Activated CD4-positive, alpha-beta T cell treated with anti-CD3 and anti-CD28 coated beads, Interleukin-2, amount 10 ng/mL, durations not matched to agents 7 days and 5 days (primary cell): ENCODE measurements at regions not wholly inside any gene's neighbourhood (a gene's known extent, or its start where the extent isn't known, plus 50 kb on each side); places are given as distances from the start of the nearest gene placed in this dataset.
"Not testable (repeated sequence)": the region's sequence is repeated elsewhere in the genome, so short reads cannot be mapped to it uniquely, and the experiment has no call there.

Experiments used
- CTCF ChIA-PET: fragments of 350-600 bp; sonication (Branson Sonifier 250); formaldehyde crosslinking; loops from one replicate; lab custom pipeline; 2021; ENCODE audit warnings: antibody characterized with exemption; lab: Charles Lee
- POLR2A ChIA-PET: fragments of 350-600 bp; sonication (Branson Sonifier 250); formaldehyde crosslinking; loops from one replicate; lab custom pipeline; 2021; ENCODE audit warnings: antibody characterized with exemption; lab: Charles Lee
- DNase-seq: peaks from one replicate; pipeline ENCODE4 v3.0.0-alpha.2; 2020
- H3K27ac Mint-ChIP-seq: one replicate; pipeline ENCODE4 v1.8.0; 2021; ENCODE audit warnings: mild to moderate bottlenecking, moderate library complexity, mixed read lengths
- H3K27me3 Mint-ChIP-seq: one replicate; pipeline ENCODE4 v1.8.0; 2021; ENCODE audit warnings: mixed read lengths
- H3K36me3 Mint-ChIP-seq: one replicate; pipeline ENCODE4 v1.8.0; 2021; ENCODE audit warnings: low read depth, mixed read lengths
- H3K4me1 Mint-ChIP-seq: one replicate; pipeline ENCODE4 v1.8.0; 2021; ENCODE audit warnings: mixed read lengths
- H3K4me3 Mint-ChIP-seq: one replicate; pipeline ENCODE4 v1.8.0; 2021; ENCODE audit warnings: mild to moderate bottlenecking, moderate library complexity, mixed read lengths
- H3K9me3 Mint-ChIP-seq: one replicate; pipeline ENCODE4 v1.8.0; 2021; ENCODE audit warnings: mixed read lengths

DNA sequence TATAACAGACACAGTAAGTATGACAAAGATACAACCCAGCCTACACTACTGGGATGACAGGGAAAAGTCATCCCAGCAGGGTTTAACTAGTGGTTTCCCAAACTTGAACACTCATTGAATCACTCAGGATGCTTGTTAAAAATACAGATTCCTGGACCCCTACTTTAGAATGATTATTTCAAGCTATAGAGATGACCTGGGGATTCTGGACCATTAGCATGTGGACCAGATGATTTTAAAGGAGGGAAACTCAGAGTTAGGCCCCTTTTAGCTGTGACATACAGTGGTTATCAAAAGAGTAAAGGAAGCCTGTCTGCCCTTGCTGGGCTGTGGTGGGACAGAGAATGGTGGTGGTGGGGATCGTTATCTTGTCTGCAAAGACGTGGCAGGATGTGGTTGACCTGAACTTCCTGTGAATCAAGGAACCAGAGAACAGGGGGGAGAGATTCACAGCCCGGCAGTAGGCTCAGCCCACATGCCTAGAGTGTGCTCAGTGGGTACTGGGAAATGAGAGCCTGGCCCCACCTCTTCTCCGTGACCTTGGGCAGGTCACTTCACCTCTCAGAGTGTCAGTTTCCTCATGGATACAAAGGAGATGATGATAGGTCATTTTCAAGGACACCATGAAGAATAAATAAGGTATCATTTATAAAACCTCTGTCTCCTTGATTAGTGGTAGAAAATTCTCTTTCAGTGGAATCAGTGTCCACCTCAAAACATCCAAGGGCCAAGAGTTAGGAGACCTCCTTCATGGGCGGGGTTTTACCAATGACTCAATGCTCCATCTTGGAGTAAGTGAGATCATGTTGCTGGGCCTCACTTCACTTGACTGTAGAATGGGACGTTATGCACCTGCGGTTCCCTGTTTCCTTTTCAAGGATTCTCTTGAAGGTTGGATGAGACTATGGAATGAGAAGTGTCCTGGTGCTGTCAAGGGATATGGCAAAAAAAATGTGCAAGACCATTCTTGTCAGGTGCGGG, 306.5 kb downstream of the RPLP1 start:
- Mint-ChIP-seq H3K9me3 (peaks cover 23% of the 10 kb centered on the region), H3K4me1 (peaks cover 94% of the 10 kb centered on the region), H3K4me3 (peak overlapping the region; percentile 36), H3K27ac (peak overlapping the region; percentile 82), H3K27me3 (peaks cover 10% of the 10 kb centered on the region), H3K36me3 (peaks cover 28% of the 10 kb centered on the region)
- peak; percentile 96 for DNase-seq
- CTCF ChIA-PET: interaction anchor here (2.2 to 2.5 kb wide), 2 partner anchors 14 to 39 kb away, joined by 5 to 12 read pairs; no protein-coding TSS in a partner anchor
- POLR2A ChIA-PET: no interaction called here

- Mint-ChIP-seq H3K27me3 (peaks cover 6% of the 10 kb centered on the region), H3K36me3 (peaks cover 21% of the 10 kb centered on the region), H3K4me1 (peaks cover 82% of the 10 kb centered on the region), H3K27ac (peak overlapping the region; percentile 73), H3K9me3 (peaks cover 18% of the 10 kb centered on the region), H3K4me3 (peak overlapping the region; percentile 33)
- POLR2A ChIA-PET: no interaction called here
- CTCF ChIA-PET: interaction anchor here (1.0 kb wide), 3 partner anchors 8 to 43 kb away, joined by 3 to 4 read pairs (median 3); no protein-coding TSS in a partner anchor
- peak; percentile 39 for DNase-seq
Measured at GRCh38 chr15:69760258-69760845, 307.7 kb downstream of the RPLP1 start.

- CTCF ChIA-PET: interaction anchor here (1.0 kb wide), 2 partner anchors 9 to 43 kb away, joined by 3 to 4 read pairs; no protein-coding TSS in a partner anchor
- Mint-ChIP-seq H3K4me1 (peaks cover 79% of the 10 kb centered on the region), H3K4me3 (peak overlapping the region; percentile 33), H3K27ac (peak overlapping the region; percentile 73), H3K9me3 (peaks cover 18% of the 10 kb centered on the region), H3K27me3 (peaks cover 6% of the 10 kb centered on the region), H3K36me3 (peaks cover 19% of the 10 kb centered on the region)
- peak; percentile 90 for DNase-seq
- POLR2A ChIA-PET: interaction anchor here (0.9 kb wide), 1 partner anchor 18 kb away, joined by 8 read pairs; no protein-coding TSS in a partner anchor
Measured at GRCh38 chr15:69760890-69761568, 308.4 kb downstream of the RPLP1 start.

DNA sequence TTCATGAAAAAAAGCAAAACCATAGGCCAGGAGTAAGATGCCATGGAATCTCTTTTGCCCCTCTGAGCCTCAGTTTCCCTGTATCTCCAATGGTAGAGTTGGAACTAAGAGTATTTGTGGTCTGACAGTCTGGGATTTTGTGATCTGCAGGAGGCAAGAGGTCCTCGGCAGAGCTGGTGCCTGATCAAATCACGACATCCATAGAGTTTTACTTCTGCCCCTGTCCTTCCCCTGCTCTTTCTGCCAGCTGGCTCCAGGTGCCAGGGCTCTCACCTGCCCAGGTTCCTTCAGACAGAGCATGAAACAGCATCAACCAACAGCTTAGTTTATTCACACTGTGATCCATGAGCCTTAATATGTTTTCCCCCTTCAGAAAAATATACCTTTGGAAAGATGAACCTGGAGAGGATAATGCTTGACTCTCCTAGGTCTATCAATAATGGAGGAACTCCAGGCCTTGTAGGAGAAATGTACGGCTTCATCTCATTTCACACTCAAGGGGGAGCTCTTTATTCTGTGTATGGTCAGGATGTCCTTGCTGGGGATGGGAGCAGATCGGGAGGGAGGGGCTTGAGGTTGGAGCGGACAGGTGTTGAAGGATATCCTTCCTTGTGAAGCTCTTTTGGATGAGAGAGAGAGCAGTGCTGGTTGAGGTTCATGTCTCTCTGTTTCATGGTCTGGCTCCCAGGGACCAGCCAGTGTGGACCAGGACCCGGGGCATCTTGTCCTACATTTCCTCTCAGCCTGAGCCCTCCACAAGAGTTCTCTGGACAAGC, 309.9 kb downstream of the RPLP1 start:
- Mint-ChIP-seq H3K4me3 (no peak overlapping the region), H3K9me3 (peaks cover 20% of the 10 kb centered on the region), H3K36me3 (peaks cover 27% of the 10 kb centered on the region), H3K4me1 (peaks cover 71% of the 10 kb centered on the region), H3K27me3 (peaks cover 12% of the 10 kb centered on the region), H3K27ac (peak overlapping the region; percentile 42)
- POLR2A ChIA-PET: no interaction called here
- no peak for DNase-seq
- CTCF ChIA-PET: interaction anchor here (1.3 to 1.4 kb wide), 3 partner anchors 24 to 772 kb away, joined by 3 to 4 read pairs (median 4); no protein-coding TSS in a partner anchor

DNA sequence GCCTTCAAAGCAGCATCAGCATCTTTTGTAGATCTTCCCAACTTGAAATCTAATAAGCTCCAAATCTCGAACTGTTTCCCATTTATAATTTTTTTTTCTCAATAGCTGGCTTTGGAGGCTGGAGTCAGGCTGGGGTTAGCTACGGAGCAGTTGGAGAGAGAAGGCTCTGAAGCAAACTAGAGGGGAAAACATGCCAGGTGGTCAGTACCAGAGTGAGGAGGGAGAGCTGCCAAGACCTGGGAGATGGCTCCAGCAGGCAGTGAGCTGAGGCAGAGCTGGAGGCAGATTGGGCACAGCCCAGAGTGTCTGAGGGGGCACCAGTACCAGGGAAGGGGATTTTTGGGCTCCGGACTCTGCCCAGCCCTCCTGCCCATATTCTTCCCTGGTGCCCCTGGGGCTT, 311.2 kb downstream of the RPLP1 start:
- ChIA-PET CTCF (interaction anchor here (1.4 kb wide), 1 partner anchor 770 kb away, joined by 4 read pairs; no protein-coding TSS in a partner anchor), POLR2A (no interaction called here)
- H3K27ac Mint-ChIP-seq: no peak overlapping the region
- H3K36me3 Mint-ChIP-seq: peaks cover 27% of the 10 kb centered on the region
- DNase-seq: no peak
- peaks cover 12% of the 10 kb centered on the region for H3K27me3 Mint-ChIP-seq
- no peak overlapping the region for H3K4me3 Mint-ChIP-seq
- H3K4me1 Mint-ChIP-seq: peaks cover 60% of the 10 kb centered on the region
- peaks cover 20% of the 10 kb centered on the region for H3K9me3 Mint-ChIP-seq

DNA sequence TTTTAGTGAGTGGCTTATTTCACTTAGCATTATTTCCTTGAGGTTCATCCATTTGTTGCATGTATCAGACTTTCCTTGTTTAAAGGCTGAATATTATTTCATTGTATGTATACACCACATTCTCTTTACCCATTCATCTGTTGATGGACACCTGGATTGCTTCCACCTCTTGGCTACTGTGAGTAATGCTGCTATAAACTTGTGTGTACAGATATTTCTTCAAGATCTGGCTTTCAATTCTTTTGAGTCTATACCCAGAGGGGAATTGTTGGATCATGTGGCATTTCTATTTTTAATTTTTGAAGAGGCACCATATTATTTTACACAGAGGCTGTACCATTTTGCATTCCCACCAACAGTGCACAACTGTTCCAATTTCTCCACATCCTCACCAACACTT, 313.5 kb downstream of the RPLP1 start:
- POLR2A ChIA-PET: no interaction called here
- no peak overlapping the region for H3K4me3 Mint-ChIP-seq

DNA sequence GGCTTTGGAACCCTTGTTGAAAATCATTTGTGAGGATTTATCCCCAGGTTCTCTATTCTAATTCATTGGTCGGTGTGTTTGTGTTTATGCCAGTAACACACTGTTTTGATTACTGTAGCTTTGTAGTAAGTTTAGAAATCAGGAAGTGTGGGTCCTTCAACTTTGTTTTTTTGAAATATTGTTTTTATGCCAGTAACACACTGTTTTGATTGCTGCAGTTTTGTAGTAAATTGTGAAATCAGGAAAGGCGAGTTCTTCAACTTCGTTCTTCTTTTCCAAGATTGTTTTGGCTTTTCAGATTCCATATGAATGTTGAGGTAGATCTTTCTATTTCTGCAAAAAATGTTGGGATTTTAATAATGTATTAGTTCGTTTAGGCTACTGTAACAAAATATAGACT, 314.6 kb downstream of the RPLP1 start:
- no peak overlapping the region for H3K4me3 Mint-ChIP-seq
- ChIA-PET POLR2A (no interaction called here), CTCF (interaction anchor here (1.6 kb wide), 1 partner anchor 44 kb away, joined by 3 read pairs; no protein-coding TSS in a partner anchor)
- peaks cover 15% of the 10 kb centered on the region for H3K9me3 Mint-ChIP-seq
- H3K27ac Mint-ChIP-seq: no peak overlapping the region
- peaks cover 27% of the 10 kb centered on the region for H3K27me3 Mint-ChIP-seq
- peaks cover 39% of the 10 kb centered on the region for H3K36me3 Mint-ChIP-seq
- no peak for DNase-seq
- peaks cover 39% of the 10 kb centered on the region for H3K4me1 Mint-ChIP-seq

More for the DNA sequence above, 313.5 kb downstream of the RPLP1 start:
- H3K9me3 Mint-ChIP-seq: peaks cover 12% of the 10 kb centered on the region
- CTCF ChIA-PET: interaction anchor here (1.6 kb wide), 1 partner anchor 43 kb away, joined by 3 read pairs; no protein-coding TSS in a partner anchor
- H3K4me1 Mint-ChIP-seq: peaks cover 50% of the 10 kb centered on the region
- no peak overlapping the region for H3K27ac Mint-ChIP-seq
- peaks cover 19% of the 10 kb centered on the region for H3K27me3 Mint-ChIP-seq
- H3K36me3 Mint-ChIP-seq: peaks cover 35% of the 10 kb centered on the region
- DNase-seq: no peak

DNA sequence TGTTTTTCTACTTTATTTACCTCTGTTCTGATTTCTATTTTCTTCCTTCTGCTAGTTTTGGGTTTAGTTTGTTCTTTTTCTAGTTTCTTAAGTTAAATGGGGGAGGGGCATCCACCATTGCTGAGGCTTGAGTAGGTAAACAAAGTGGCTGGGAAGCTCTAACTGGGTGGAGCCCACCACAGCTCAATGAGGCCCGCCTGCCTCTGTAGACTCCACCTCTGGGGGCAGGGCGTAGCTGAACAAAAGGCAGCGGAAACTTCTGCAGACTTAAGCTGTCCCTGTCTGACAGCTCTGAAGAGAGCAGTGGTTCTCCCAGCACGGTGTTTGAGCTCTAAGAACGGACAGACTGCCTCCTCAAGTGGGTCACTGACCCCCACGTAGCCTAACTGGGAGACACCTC, 316.7 kb downstream of the RPLP1 start:
- peak overlapping the region; percentile 36 for H3K27ac Mint-ChIP-seq
- H3K4me3 Mint-ChIP-seq, POLR2A ChIA-PET: not testable (repeated sequence)
- H3K4me1 Mint-ChIP-seq: peaks cover 28% of the 10 kb centered on the region
- H3K36me3 Mint-ChIP-seq: peaks cover 38% of the 10 kb centered on the region
- CTCF ChIA-PET: interaction anchor here (1.6 kb wide), 1 partner anchor 18 kb away, joined by 6 read pairs; no protein-coding TSS in a partner anchor
- H3K27me3 Mint-ChIP-seq: peaks cover 28% of the 10 kb centered on the region
- H3K9me3 Mint-ChIP-seq: peaks cover 17% of the 10 kb centered on the region
- DNase-seq: peak; percentile 22

DNA sequence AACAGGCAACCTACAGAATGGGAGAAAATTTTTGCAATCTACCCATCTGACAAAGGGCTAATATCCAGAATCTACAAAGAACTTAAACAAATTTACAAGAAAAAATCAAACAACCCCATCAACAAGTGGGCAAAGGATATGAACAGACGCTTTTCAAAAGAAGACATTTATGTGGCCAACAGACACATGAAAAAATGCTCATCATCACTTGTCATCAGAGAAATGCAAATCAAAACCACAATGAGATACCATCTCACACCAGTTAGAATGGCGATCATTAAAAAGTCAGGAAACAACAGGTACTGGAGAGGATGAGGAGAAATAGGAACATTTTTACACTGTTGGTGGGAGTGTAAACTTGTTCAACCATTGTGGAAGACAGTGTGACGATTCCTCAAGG, 321.6 kb downstream of the RPLP1 start:
- H3K4me3 Mint-ChIP-seq, CTCF ChIA-PET, DNase-seq, POLR2A ChIA-PET, H3K27ac Mint-ChIP-seq: not testable (repeated sequence)
- peaks cover 43% of the 10 kb centered on the region for H3K27me3 Mint-ChIP-seq
- peaks cover 23% of the 10 kb centered on the region for H3K9me3 Mint-ChIP-seq
- H3K36me3 Mint-ChIP-seq: peaks cover 32% of the 10 kb centered on the region
- H3K4me1 Mint-ChIP-seq: peaks cover 14% of the 10 kb centered on the region

GRCh38 chr15:69774711-69775110, 322.1 kb downstream of the RPLP1 start:
- CTCF ChIA-PET, H3K27ac Mint-ChIP-seq, H3K4me3 Mint-ChIP-seq, H3K4me1 Mint-ChIP-seq, POLR2A ChIA-PET, DNase-seq: not testable (repeated sequence)
- peaks cover 43% of the 10 kb centered on the region for H3K27me3 Mint-ChIP-seq
- peaks cover 32% of the 10 kb centered on the region for H3K36me3 Mint-ChIP-seq
- H3K9me3 Mint-ChIP-seq: peaks cover 23% of the 10 kb centered on the region

GRCh38 chr15:69777356-69777755, 320.4 kb downstream of the TLE3 start:
- CTCF ChIA-PET: no interaction called here
- Mint-ChIP-seq H3K4me1 (peaks cover 14% of the 10 kb centered on the region), H3K4me3 (no peak overlapping the region), H3K36me3 (peaks cover 13% of the 10 kb centered on the region), H3K27ac (no peak overlapping the region), H3K9me3 (peaks cover 13% of the 10 kb centered on the region), H3K27me3 (peaks cover 26% of the 10 kb centered on the region)
- DNase-seq: no peak
- POLR2A ChIA-PET: interaction anchor here (0.7 kb wide), 1 partner anchor 131 kb away, joined by 3 read pairs; no protein-coding TSS in a partner anchor
